ENCODE measurements at regions not wholly inside any gene's neighbourhood (a gene's known extent, or its start where the extent isn't known, plus 50 kb on each side); places are given as distances from the start of the nearest gene placed in this dataset.

- in situ Hi-C loops (cut with MboI; ENCODE audit: low sequenced_read_pairs in 4 of 4) (no loop called here), intact Hi-C loops (cut with DNase I; ENCODE audit: low total_unique reads) (no loop called here)
- ATAC-seq = no peak
These were observed 244.9 kb upstream of the MYT1L start for GRCh38 chr2:2575870-2576386.

DNA sequence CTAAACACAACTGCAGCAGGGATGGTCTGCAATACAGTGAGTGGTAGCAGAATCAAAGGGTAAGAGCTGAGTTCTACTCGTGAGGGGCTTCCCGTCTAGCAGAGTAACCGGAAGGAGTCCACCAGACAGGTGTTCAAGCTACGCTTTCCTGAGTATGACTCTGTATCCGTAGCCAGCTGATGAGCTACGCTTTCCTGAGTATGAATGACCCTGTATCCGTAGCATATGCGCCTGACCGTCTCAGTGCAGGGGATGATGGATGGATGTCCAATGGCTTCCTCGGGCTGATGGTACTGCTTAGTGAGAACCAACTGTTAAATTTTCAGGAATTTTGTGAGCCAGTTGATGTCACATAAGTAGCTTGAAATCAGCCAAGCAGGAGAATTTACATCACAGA lies 244.1 kb upstream of the MYT1L start:
- Histone ChIP-seq H3K27ac (no peak overlapping the region), H3K4me3 (no peak overlapping the region), H3K4me1 (no peaks in the 10 kb centered on the region), H3K36me3 (no peaks in the 10 kb centered on the region), H3K27me3 (no peaks in the 10 kb centered on the region), H3K9me3 (no peaks in the 10 kb centered on the region)
- in situ Hi-C loops (cut with MboI; ENCODE audit: low sequenced_read_pairs in 4 of 4) = no loop called here
- intact Hi-C loops (cut with DNase I; ENCODE audit: low total_unique reads) = no loop called here
- no peak for TF ChIP-seq POLR2A (IDR thresholded peaks at IDR 0.05)
- TF ChIP-seq, protein P1, sequence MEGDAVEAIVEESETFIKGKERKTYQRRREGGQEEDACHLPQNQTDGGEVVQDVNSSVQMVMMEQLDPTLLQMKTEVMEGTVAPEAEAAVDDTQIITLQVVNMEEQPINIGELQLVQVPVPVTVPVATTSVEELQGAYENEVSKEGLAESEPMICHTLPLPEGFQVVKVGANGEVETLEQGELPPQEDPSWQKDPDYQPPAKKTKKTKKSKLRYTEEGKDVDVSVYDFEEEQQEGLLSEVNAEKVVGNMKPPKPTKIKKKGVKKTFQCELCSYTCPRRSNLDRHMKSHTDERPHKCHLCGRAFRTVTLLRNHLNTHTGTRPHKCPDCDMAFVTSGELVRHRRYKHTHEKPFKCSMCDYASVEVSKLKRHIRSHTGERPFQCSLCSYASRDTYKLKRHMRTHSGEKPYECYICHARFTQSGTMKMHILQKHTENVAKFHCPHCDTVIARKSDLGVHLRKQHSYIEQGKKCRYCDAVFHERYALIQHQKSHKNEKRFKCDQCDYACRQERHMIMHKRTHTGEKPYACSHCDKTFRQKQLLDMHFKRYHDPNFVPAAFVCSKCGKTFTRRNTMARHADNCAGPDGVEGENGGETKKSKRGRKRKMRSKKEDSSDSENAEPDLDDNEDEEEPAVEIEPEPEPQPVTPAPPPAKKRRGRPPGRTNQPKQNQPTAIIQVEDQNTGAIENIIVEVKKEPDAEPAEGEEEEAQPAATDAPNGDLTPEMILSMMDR (IDR thresholded peaks at IDR 0.05 in 4 of 5, conservative IDR thresholded peaks at IDR 0.05 in 1 of 5) = no peak
- ATAC-seq (no peak), DNase-seq (no peak)

More at GRCh38 chr2:2575870-2576386, 244.9 kb upstream of the MYT1L start:
- DNase-seq = no peak
- Histone ChIP-seq H3K27ac (no peak overlapping the region), H3K4me3 (no peak overlapping the region), H3K36me3 (no peaks in the 10 kb centered on the region), H3K27me3 (no peaks in the 10 kb centered on the region), H3K9me3 (no peaks in the 10 kb centered on the region), H3K4me1 (no peaks in the 10 kb centered on the region)
- TF ChIP-seq POLR2A (IDR thresholded peaks at IDR 0.05) = no peak
- TF ChIP-seq, protein P1 (IDR thresholded peaks at IDR 0.05 in 4 of 5, conservative IDR thresholded peaks at IDR 0.05 in 1 of 5) = no peak

GRCh38 chr2:2574401-2575180 lies 243.5 kb upstream of the MYT1L start:
- Histone ChIP-seq H3K36me3 (no peaks in the 10 kb centered on the region), H3K9me3 (no peaks in the 10 kb centered on the region), H3K27ac (no peak overlapping the region), H3K27me3 (no peaks in the 10 kb centered on the region), H3K4me3 (no peak overlapping the region), H3K4me1 (no peaks in the 10 kb centered on the region)
- in situ Hi-C loops (cut with MboI; ENCODE audit: low sequenced_read_pairs in 4 of 4) (no loop called here), intact Hi-C loops (cut with DNase I; ENCODE audit: low total_unique reads) (no loop called here)
- no peak for DNase-seq
- ATAC-seq = no peak
- TF ChIP-seq POLR2A (IDR thresholded peaks at IDR 0.05) = no peak
- TF ChIP-seq, protein P1 (IDR thresholded peaks at IDR 0.05 in 4 of 5, conservative IDR thresholded peaks at IDR 0.05 in 1 of 5) = no peak

DNA sequence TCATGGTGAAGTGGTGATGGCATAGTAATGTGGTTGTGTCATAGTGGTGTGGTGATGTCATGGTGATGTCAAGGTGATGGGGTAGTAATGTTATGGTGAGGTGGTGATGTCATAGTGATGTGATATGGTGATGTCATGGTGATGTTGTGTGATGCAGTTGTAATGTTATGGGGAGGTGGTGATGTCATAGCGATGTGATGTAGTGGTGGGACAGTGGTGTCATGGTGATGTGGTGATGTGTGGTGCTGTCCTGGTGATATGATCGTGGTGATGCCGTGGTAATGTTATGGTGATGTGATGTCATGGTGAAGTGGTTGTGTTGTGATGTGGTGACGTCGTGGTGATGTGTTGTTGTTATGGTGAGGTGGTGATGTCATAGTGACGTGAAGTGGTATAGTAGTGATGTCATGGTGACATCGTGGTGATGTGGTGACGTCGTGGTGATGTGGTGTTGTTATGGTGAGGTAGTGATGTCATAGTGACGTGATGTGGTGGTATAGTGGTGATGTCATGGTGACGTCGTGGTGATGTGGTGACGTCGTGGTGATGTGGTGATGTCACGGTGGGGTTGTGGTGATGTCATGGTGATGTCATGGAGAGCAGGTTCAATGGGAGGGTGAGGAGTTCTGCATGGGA lies 242.7 kb upstream of the MYT1L start:
- Histone ChIP-seq H3K9me3 (no peaks in the 10 kb centered on the region), H3K36me3 (no peaks in the 10 kb centered on the region), H3K27ac (no peak overlapping the region), H3K4me1 (no peaks in the 10 kb centered on the region), H3K27me3 (no peaks in the 10 kb centered on the region), H3K4me3 (no peak overlapping the region)
- no peak for DNase-seq
- TF ChIP-seq POLR2A (IDR thresholded peaks at IDR 0.05) = no peak
- TF ChIP-seq, protein P1 (IDR thresholded peaks at IDR 0.05 in 4 of 5, conservative IDR thresholded peaks at IDR 0.05 in 1 of 5) = no peak
- in situ Hi-C loops (cut with MboI; ENCODE audit: low sequenced_read_pairs in 4 of 4) = no loop called here
- ATAC-seq = no peak
- intact Hi-C loops (cut with DNase I; ENCODE audit: low total_unique reads) = no loop called here

Data from gastrocnemius medialis (tissue), 4 donors.